Naive thymus-derived CD4-positive, alpha-beta T cell (primary cell): ENCODE measurements at regions not wholly inside any gene's neighbourhood (a gene's known extent, or its start where the extent isn't known, plus 50 kb on each side); places are given as distances from the start of the nearest gene placed in this dataset.

Experiments used
- ATAC-seq: fragments of 150-1000 bp; cut with Tn5 transposase; 2 replicates; pipeline ENCODE4 v1.10.0; 2021; ENCODE audit warnings: mild to moderate bottlenecking, moderate library complexity
- CTCF ChIA-PET: fragments of 350-600 bp; sonication (Branson Sonifier 250); formaldehyde crosslinking; loops from one replicate; lab custom pipeline; 2021; ENCODE audit warnings: antibody characterized with exemption; lab: Charles Lee
- POLR2A ChIA-PET: fragments of 350-600 bp; sonication (Branson Sonifier 250); formaldehyde crosslinking; loops from one replicate; lab custom pipeline; 2021; ENCODE audit warnings: antibody characterized with exemption, inconsistent platforms; lab: Charles Lee
- DNase-seq, 9 donors: peaks; one replicate each; pipeline versions ENCODE4 v3.0.0 to v3.0.0-alpha.2; 2020 to 2022; ENCODE audit warnings: mixed read lengths in 1 of 9
- H3K27ac ChIP-seq: one replicate; pipeline ENCODE4 v1.7.0; 2013; ENCODE audit warnings: mild to moderate bottlenecking, low read depth, low read length, moderate library complexity
- H3K27me3 ChIP-seq, 2 donors: one replicate each; pipeline ENCODE4 v1.7.0; 2013; ENCODE audit warnings: low read length in 2 of 2, mild to moderate bottlenecking in 2 of 2, moderate library complexity in 2 of 2; ENCODE audit not compliant: control insufficient read depth in 2 of 2, insufficient read depth in 2 of 2
- H3K36me3 ChIP-seq, 3 experiments: 1 replicate in 2 of 3; 2 replicates in 1 of 3; pipeline ENCODE4 v1.7.0; 2013; ENCODE audit warnings: low read length in 3 of 3, mild to moderate bottlenecking in 3 of 3, moderate library complexity in 1 of 3; ENCODE audit not compliant: insufficient read depth in 3 of 3, control insufficient read depth in 2 of 3
- H3K4me1 ChIP-seq, 2 donors: one replicate each; pipeline ENCODE4 v1.7.0; 2013; ENCODE audit warnings: low read length in 2 of 2, mild to moderate bottlenecking in 2 of 2, moderate library complexity in 1 of 2; ENCODE audit not compliant: control insufficient read depth in 2 of 2, insufficient read depth in 2 of 2
- H3K4me3 ChIP-seq: 2 replicates; pipeline ENCODE4 v1.7.0; 2013; ENCODE audit warnings: mild to moderate bottlenecking, low read length
- H3K9me3 ChIP-seq, 3 experiments: 1 replicate in 2 of 3; 2 replicates in 1 of 3; pipeline ENCODE4 v1.7.0; 2013; ENCODE audit warnings: low read length in 3 of 3; ENCODE audit not compliant: control insufficient read depth in 2 of 3
- H3K27ac Mint-ChIP-seq, 9 donors: one replicate each; pipeline ENCODE4 v1.8.0; 2020 to 2022; ENCODE audit warnings: mixed read lengths in 9 of 9, mild to moderate bottlenecking in 8 of 9, moderate library complexity in 5 of 9, inconsistent platforms in 2 of 9
- H3K27me3 Mint-ChIP-seq, 5 donors: one replicate each; pipeline ENCODE4 v1.8.0; 2021 to 2022; ENCODE audit warnings: mixed read lengths in 5 of 5, mild to moderate bottlenecking in 1 of 5
- H3K36me3 Mint-ChIP-seq, 5 donors: one replicate each; pipeline ENCODE4 v1.8.0; 2020 to 2022; ENCODE audit warnings: mixed read lengths in 5 of 5, mild to moderate bottlenecking in 3 of 5, inconsistent platforms in 1 of 5
- H3K4me1 Mint-ChIP-seq, 7 donors: one replicate each; pipeline ENCODE4 v1.8.0; 2020 to 2022; ENCODE audit warnings: mixed read lengths in 7 of 7, mild to moderate bottlenecking in 3 of 7, inconsistent platforms in 1 of 7
- H3K4me3 Mint-ChIP-seq, 10 donors: one replicate each; pipeline ENCODE4 v1.8.0; 2020 to 2022; ENCODE audit warnings: mild to moderate bottlenecking in 10 of 10, mixed read lengths in 10 of 10, moderate library complexity in 6 of 10, inconsistent platforms in 2 of 10
- H3K9me3 Mint-ChIP-seq, 11 donors: one replicate each; pipeline ENCODE4 v1.8.0; 2020 to 2022; ENCODE audit warnings: mixed read lengths in 11 of 11, mild to moderate bottlenecking in 4 of 11, inconsistent platforms in 1 of 11, moderate library complexity in 1 of 11
- intact Hi-C, 2 donors: fragments of 100-400 bp; cut with micrococcal nuclease; formaldehyde crosslinking; loops; one replicate each; pipeline ENCODE4 v1.15.1; 2023

DNA sequence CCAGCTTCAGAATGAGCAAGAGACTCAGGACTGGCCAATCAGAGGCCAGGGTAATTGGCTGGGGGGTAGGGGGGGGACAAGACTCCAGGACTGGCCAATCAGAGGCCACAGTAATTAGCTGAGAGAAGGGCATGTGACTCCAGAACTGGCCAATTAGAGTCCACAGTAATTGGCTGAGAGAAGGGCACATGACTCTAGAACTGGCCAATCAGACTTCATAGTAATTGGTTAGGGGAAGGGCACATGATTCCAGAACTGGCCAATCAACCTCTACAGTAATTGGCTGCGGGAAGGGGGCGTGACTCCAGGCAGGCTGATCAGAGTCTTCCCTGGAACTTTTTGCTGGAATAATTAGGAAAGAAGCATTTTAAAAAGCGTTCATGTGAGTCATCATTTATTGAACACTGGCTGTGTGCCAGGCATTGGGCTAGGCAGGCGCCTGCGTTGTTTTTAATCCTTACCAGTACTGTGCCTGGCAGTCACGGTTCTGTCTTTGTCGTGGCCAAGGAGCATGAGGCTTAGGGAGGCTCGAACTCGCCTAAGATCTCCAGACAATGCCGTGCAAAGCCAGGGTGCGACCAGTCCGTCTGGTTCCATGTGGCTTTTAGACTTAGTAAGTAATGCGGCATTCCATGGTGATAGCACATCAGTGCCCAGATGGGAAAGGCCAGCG is 508.1 kb downstream of the TBC1D22A start:
- no peak for DNase-seq
- ATAC-seq, result no peak
- no peaks in the 10 kb centered on the region for H3K4me1 Mint-ChIP-seq
- intact Hi-C loops, result no loop called here
- H3K9me3 Mint-ChIP-seq, result no peaks in the 10 kb centered on the region
- H3K36me3 Mint-ChIP-seq, result no peaks in the 10 kb centered on the region
- H3K4me3 ChIP-seq, result no peak overlapping the region
- H3K27ac Mint-ChIP-seq, result no peak overlapping the region
- H3K27me3 Mint-ChIP-seq, result peaks cover 0 to 10% (median 4%) of the 10 kb centered on the region in 5 donors
- ChIA-PET CTCF (no interaction called here), POLR2A (no interaction called here)
- no peak overlapping the region for H3K4me3 Mint-ChIP-seq
- no peaks in the 10 kb centered on the region for H3K9me3 ChIP-seq
- no peaks in the 10 kb centered on the region for H3K36me3 ChIP-seq
- no peaks in the 10 kb centered on the region for H3K27me3 ChIP-seq
- H3K4me1 ChIP-seq, result no peaks in the 10 kb centered on the region
- no peak overlapping the region for H3K27ac ChIP-seq

- CTCF ChIA-PET, result no interaction called here
- no peaks in the 10 kb centered on the region for H3K4me1 Mint-ChIP-seq
- ATAC-seq (no peak), DNase-seq (no peak)
- intact Hi-C loops, result no loop called here
- H3K27ac Mint-ChIP-seq, result no peak overlapping the region
- no peaks in the 10 kb centered on the region for H3K36me3 ChIP-seq
- POLR2A ChIA-PET, result no interaction called here
- no peaks in the 10 kb centered on the region for H3K27me3 ChIP-seq
- H3K9me3 Mint-ChIP-seq, result peaks cover 0 to 2% (median 0%) of the 10 kb centered on the region in 11 donors
- H3K4me3 Mint-ChIP-seq, result no peak overlapping the region
- no peaks in the 10 kb centered on the region for H3K36me3 Mint-ChIP-seq
- no peaks in the 10 kb centered on the region for H3K9me3 ChIP-seq
- no peak overlapping the region for H3K4me3 ChIP-seq
- H3K27ac ChIP-seq, result no peak overlapping the region
- H3K27me3 Mint-ChIP-seq, result peaks cover 0 to 11% (median 2%) of the 10 kb centered on the region in 5 donors
- no peaks in the 10 kb centered on the region for H3K4me1 ChIP-seq
Observed at GRCh38 chr22:47269516-47270088, 507.2 kb downstream of the TBC1D22A start.

GRCh38 chr22:47267513-47268282 is 505.2 kb downstream of the TBC1D22A start:
- Mint-ChIP-seq H3K27ac (no peak overlapping the region), H3K4me1 (no peaks in the 10 kb centered on the region), H3K36me3 (no peaks in the 10 kb centered on the region), H3K27me3 (peaks cover 0 to 13% (median 0%) of the 10 kb centered on the region in 5 donors), H3K4me3 (no peak overlapping the region), H3K9me3 (peaks cover 0 to 2% (median 0%) of the 10 kb centered on the region in 11 donors)
- ChIA-PET CTCF (no interaction called here), POLR2A (no interaction called here)
- intact Hi-C loops, result no loop called here
- Histone ChIP-seq H3K4me3 (no peak overlapping the region), H3K4me1 (no peaks in the 10 kb centered on the region), H3K27me3 (no peaks in the 10 kb centered on the region), H3K9me3 (no peaks in the 10 kb centered on the region), H3K36me3 (no peaks in the 10 kb centered on the region), H3K27ac (no peak overlapping the region)
- DNase-seq (no peak), ATAC-seq (no peak)

DNA sequence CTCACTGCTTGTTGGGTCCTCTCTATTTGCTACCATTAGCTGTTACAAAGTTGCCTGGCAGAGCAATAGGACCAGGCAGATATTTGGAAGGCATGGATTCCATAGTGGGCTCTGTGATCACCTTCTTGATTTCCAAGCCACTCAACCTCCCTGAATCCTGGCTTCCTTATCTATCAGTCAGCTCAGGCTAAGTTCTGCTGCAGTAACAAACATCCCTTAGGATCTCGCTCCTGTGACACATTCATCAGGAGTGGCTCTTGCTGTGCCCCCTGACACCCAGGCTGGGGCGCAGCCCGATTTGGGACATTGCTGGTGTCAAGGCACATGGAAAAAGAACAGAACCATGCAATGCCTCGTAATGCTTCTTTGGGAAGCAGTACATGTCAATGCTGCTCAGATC is 503.9 kb downstream of the TBC1D22A start:
- Mint-ChIP-seq H3K27me3 (peaks cover 0 to 13% (median 2%) of the 10 kb centered on the region in 5 donors), H3K36me3 (no peaks in the 10 kb centered on the region), H3K4me3 (no peak overlapping the region), H3K4me1 (no peaks in the 10 kb centered on the region), H3K27ac (no peak overlapping the region), H3K9me3 (peaks cover 0 to 2% (median 0%) of the 10 kb centered on the region in 11 donors)
- H3K4me1 ChIP-seq, result no peaks in the 10 kb centered on the region
- H3K9me3 ChIP-seq, result no peaks in the 10 kb centered on the region
- DNase-seq (no peak), ATAC-seq (no peak)
- intact Hi-C loops, result no loop called here
- ChIA-PET CTCF (no interaction called here), POLR2A (no interaction called here)
- H3K27me3 ChIP-seq, result no peaks in the 10 kb centered on the region
- H3K4me3 ChIP-seq, result no peak overlapping the region
- H3K27ac ChIP-seq, result no peak overlapping the region
- no peaks in the 10 kb centered on the region for H3K36me3 ChIP-seq

DNA sequence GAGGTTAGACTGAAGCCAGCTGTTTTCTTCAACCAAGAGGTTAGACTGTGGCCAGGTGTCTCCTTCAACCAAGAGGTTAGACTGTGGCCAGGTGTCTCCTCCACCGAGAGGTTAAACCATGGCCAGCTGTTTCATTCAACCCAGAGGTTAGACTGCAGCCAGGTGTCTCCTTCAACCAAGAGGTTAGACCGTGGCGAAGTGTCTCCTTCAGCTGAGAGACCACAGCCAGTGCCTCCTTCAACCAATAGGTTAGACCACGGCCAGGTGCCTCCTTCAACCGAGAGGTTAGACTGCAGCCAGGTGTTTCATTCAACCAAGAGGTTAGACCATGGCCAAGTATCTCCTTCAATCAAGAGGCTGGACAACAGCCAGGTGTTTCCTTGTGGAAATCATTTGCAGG is 498.1 kb downstream of the TBC1D22A start:
- no peaks in the 10 kb centered on the region for H3K4me1 ChIP-seq

DNA sequence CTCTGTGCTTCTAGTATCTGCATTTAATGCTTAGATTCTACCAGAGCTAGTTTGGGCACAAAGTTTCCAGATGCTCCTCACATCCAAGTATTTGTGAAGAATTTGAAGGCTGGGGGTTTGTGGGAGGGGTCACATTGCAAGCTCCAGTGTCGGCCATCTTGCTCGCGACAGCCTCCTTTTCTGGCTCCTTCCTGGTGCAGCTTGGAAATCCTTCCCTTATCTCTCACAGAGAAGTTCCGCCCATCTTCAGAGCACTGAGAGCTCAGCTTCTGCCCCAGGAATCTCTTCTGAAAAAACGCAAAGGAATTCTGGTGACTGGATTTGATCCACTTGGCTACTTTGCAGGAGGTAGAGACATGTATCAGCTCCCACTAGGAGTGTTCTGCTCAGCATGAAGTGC is 497.5 kb downstream of the TBC1D22A start:
- Histone ChIP-seq H3K36me3 (no peaks in the 10 kb centered on the region), H3K27ac (no peak overlapping the region), H3K27me3 (no peaks in the 10 kb centered on the region), H3K4me3 (no peak overlapping the region), H3K9me3 (no peaks in the 10 kb centered on the region), H3K4me1 (no peaks in the 10 kb centered on the region)
- ChIA-PET CTCF (no interaction called here), POLR2A (no interaction called here)
- DNase-seq (no peak), ATAC-seq (no peak)
- Mint-ChIP-seq H3K9me3 (peaks cover 0 to 3% (median 0%) of the 10 kb centered on the region in 11 donors), H3K27ac (no peak overlapping the region), H3K36me3 (no peaks in the 10 kb centered on the region), H3K4me1 (no peaks in the 10 kb centered on the region), H3K27me3 (peaks cover 0 to 25% (median 13%) of the 10 kb centered on the region in 5 donors), H3K4me3 (no peak overlapping the region)
- intact Hi-C loops, result no loop called here

More for the DNA sequence above, 498.1 kb downstream of the TBC1D22A start:
- ATAC-seq (no peak), DNase-seq (no peak)
- Histone ChIP-seq H3K27me3 (no peaks in the 10 kb centered on the region), H3K36me3 (no peaks in the 10 kb centered on the region), H3K4me3 (no peak overlapping the region), H3K27ac (no peak overlapping the region), H3K9me3 (no peaks in the 10 kb centered on the region)
- H3K27me3 Mint-ChIP-seq, result peaks cover 0 to 27% (median 13%) of the 10 kb centered on the region in 5 donors
- H3K27ac Mint-ChIP-seq, result no peak overlapping the region
- H3K4me1 Mint-ChIP-seq, result no peaks in the 10 kb centered on the region
- ChIA-PET POLR2A (no interaction called here), CTCF (no interaction called here)
- H3K36me3 Mint-ChIP-seq, result no peaks in the 10 kb centered on the region
- peaks cover 0 to 3% (median 0%) of the 10 kb centered on the region in 11 donors for H3K9me3 Mint-ChIP-seq
- no peak overlapping the region for H3K4me3 Mint-ChIP-seq
- intact Hi-C loops, result no loop called here
